Neural progenitor cell (in vitro differentiated cells): ENCODE measurements at regions not wholly inside any gene's neighbourhood (a gene's known extent, or its start where the extent isn't known, plus 50 kb on each side); places are given as distances from the start of the nearest gene placed in this dataset.

Experiments used
- DNase-seq: peaks from one replicate; pipeline ENCODE4 v3.0.0-alpha.2; 2016; ENCODE audit warnings: low spot score
- H2AFZ ChIP-seq: fragments of 200-600 bp; sonication (generic); replicated peaks from 2 replicates; pipeline ENCODE4 v1.6.1; 2016; ENCODE audit warnings: antibody characterized with exemption
- H3F3A ChIP-seq: fragments of 200-600 bp; sonication (generic); 2 replicates; pipeline ENCODE4 v1.6.1; 2016; ENCODE audit warnings: antibody characterized with exemption, low read depth
- H3K27ac ChIP-seq: fragments of 200-600 bp; sonication (generic); 2 replicates; pipeline ENCODE4 v1.5.1; 2016; ENCODE audit warnings: mild to moderate bottlenecking
- H3K27me3 ChIP-seq: fragments of 200-600 bp; sonication (generic); 2 replicates; pipeline ENCODE4 v1.6.1; 2016; ENCODE audit warnings: mild to moderate bottlenecking, moderate library complexity
- H3K36me3 ChIP-seq: fragments of 200-600 bp; sonication (generic); 2 replicates; pipeline ENCODE4 v1.5.1; 2016
- H3K4me1 ChIP-seq: fragments of 200-600 bp; sonication (generic); 2 replicates; pipeline ENCODE4 v1.6.1; 2016; ENCODE audit warnings: mixed run types
- H3K4me2 ChIP-seq: fragments of 200-600 bp; sonication (generic); 2 replicates; pipeline ENCODE4 v1.6.1; 2016
- H3K4me3 ChIP-seq: fragments of 200-600 bp; sonication (generic); 2 replicates; pipeline ENCODE4 v1.5.1; 2016
- H3K79me2 ChIP-seq: fragments of 200-600 bp; sonication (generic); 2 replicates; pipeline ENCODE4 v1.6.1; 2016; ENCODE audit warnings: low read depth
- H3K9ac ChIP-seq: fragments of 200-600 bp; sonication (generic); 2 replicates; pipeline ENCODE4 v1.6.1; 2016
- H3K9me3 ChIP-seq: fragments of 200-600 bp; sonication (generic); 2 replicates; pipeline ENCODE4 v1.5.1; 2016; ENCODE audit warnings: low read depth
- H4K20me1 ChIP-seq: fragments of 200-600 bp; sonication (generic); 2 replicates; pipeline ENCODE4 v1.6.1; 2016; ENCODE audit warnings: low read depth
- H3K27ac Mint-ChIP-seq: 3 replicates; pipeline ENCODE4 v1.8.0; 2021; ENCODE audit warnings: mixed read lengths
- H3K27me3 Mint-ChIP-seq: 2 replicates; pipeline ENCODE4 v1.8.0; 2022; ENCODE audit warnings: low read depth, mild to moderate bottlenecking, inconsistent platforms, moderate library complexity, mixed read lengths; ENCODE audit not compliant: insufficient read depth
- H3K36me3 Mint-ChIP-seq: 3 replicates; pipeline ENCODE4 v1.8.0; 2021; ENCODE audit warnings: mixed read lengths
- H3K4me1 Mint-ChIP-seq: 3 replicates; pipeline ENCODE4 v1.8.0; 2021; ENCODE audit warnings: mixed read lengths
- H3K4me3 Mint-ChIP-seq: 3 replicates; pipeline ENCODE4 v1.8.0; 2021; ENCODE audit warnings: mild to moderate bottlenecking, moderate library complexity, mixed read lengths
- H3K9me3 Mint-ChIP-seq: 3 replicates; pipeline ENCODE4 v1.8.0; 2020; ENCODE audit warnings: mixed read lengths
- EZH2 ChIP-seq: fragments of 200-600 bp; sonication (generic); IDR thresholded peaks from 2 replicates; pipeline ENCODE4 v1.6.1; 2017; ENCODE audit warnings: antibody characterized with exemption, mild to moderate bottlenecking, moderate library complexity
- EZH2phosphoT487 ChIP-seq: fragments of 200-600 bp; sonication (generic); IDR thresholded peaks from 2 replicates; pipeline ENCODE4 v1.6.1; 2017; ENCODE audit warnings: antibody characterized with exemption
- TF ChIP-seq, protein P1 (sequence below): fragments of 200-600 bp; sonication (generic); IDR thresholded peaks from 2 replicates; pipeline ENCODE4 v1.5.1; 2017; ENCODE audit warnings: antibody characterized with exemption, mild to moderate bottlenecking

GRCh38 chr6:48764286-48765044 lies 653.5 kb upstream of the PTCHD4 start:
- H3K4me1 Mint-ChIP-seq: peaks cover 8% of the 10 kb centered on the region
- DNase-seq: no peak
- no peaks in the 10 kb centered on the region for H3K9me3 ChIP-seq
- peak overlapping the region; percentile 28 for H3K4me2 ChIP-seq
- no peaks in the 10 kb centered on the region for H3K79me2 ChIP-seq
- H4K20me1 ChIP-seq: no peaks in the 10 kb centered on the region
- TF ChIP-seq EZH2phosphoT487 (no peak), EZH2 (no peak)
- TF ChIP-seq, protein P1, sequence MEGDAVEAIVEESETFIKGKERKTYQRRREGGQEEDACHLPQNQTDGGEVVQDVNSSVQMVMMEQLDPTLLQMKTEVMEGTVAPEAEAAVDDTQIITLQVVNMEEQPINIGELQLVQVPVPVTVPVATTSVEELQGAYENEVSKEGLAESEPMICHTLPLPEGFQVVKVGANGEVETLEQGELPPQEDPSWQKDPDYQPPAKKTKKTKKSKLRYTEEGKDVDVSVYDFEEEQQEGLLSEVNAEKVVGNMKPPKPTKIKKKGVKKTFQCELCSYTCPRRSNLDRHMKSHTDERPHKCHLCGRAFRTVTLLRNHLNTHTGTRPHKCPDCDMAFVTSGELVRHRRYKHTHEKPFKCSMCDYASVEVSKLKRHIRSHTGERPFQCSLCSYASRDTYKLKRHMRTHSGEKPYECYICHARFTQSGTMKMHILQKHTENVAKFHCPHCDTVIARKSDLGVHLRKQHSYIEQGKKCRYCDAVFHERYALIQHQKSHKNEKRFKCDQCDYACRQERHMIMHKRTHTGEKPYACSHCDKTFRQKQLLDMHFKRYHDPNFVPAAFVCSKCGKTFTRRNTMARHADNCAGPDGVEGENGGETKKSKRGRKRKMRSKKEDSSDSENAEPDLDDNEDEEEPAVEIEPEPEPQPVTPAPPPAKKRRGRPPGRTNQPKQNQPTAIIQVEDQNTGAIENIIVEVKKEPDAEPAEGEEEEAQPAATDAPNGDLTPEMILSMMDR: no peak
- H2AFZ ChIP-seq: peak overlapping the region; percentile 46
- no peak overlapping the region for H3K4me3 ChIP-seq
- no peaks in the 10 kb centered on the region for H3K9me3 Mint-ChIP-seq
- H3K4me1 ChIP-seq: peaks cover 6% of the 10 kb centered on the region
- H3K9ac ChIP-seq: no peak overlapping the region
- H3K4me3 Mint-ChIP-seq: no peak overlapping the region
- H3K36me3 Mint-ChIP-seq: no peaks in the 10 kb centered on the region
- no peaks in the 10 kb centered on the region for H3K36me3 ChIP-seq
- no peak overlapping the region for H3K27ac Mint-ChIP-seq
- no peak overlapping the region for H3K27ac ChIP-seq
- no peaks in the 10 kb centered on the region for H3K27me3 Mint-ChIP-seq
- no peaks in the 10 kb centered on the region for H3K27me3 ChIP-seq
- H3F3A ChIP-seq: no peaks in the 10 kb centered on the region

- no peak overlapping the region for H2AFZ ChIP-seq
- Mint-ChIP-seq H3K36me3 (no peaks in the 10 kb centered on the region), H3K27me3 (no peaks in the 10 kb centered on the region), H3K4me3 (no peak overlapping the region), H3K4me1 (no peaks in the 10 kb centered on the region), H3K27ac (no peak overlapping the region), H3K9me3 (no peaks in the 10 kb centered on the region)
- H4K20me1 ChIP-seq: no peaks in the 10 kb centered on the region
- H3K27me3 ChIP-seq: no peaks in the 10 kb centered on the region
- H3K4me1 ChIP-seq: no peaks in the 10 kb centered on the region
- no peaks in the 10 kb centered on the region for H3F3A ChIP-seq
- TF ChIP-seq EZH2phosphoT487 (no peak), EZH2 (no peak)
- TF ChIP-seq, protein P1: no peak
- H3K9ac ChIP-seq: no peak overlapping the region
- H3K4me2 ChIP-seq: no peak overlapping the region
- H3K36me3 ChIP-seq: no peaks in the 10 kb centered on the region
- H3K27ac ChIP-seq: no peak overlapping the region
- no peak for DNase-seq
- H3K9me3 ChIP-seq: no peaks in the 10 kb centered on the region
- H3K4me3 ChIP-seq: no peak overlapping the region
- no peaks in the 10 kb centered on the region for H3K79me2 ChIP-seq
These were observed 646.7 kb upstream of the PTCHD4 start for GRCh38 chr6:48757661-48758060.

DNA sequence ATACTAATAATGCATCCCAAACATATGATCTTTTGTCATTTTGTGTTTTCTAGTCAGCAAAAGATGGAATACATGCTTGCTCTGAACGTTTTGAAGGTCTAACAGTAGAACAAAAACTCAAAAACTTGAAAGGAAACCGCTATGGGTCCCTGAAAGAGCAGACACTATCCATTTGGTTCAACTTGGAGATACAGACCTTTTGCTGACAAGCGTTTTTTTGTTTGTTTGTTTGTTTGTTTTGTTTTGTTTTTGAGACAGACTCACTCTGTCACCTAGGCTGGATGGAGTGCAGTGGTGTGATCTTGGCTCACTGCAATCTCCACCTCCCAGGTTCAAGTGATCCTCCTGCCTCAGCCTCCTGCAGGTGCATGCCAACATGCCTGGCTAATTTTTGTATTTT lies 644.3 kb upstream of the PTCHD4 start:
- H3K27me3 ChIP-seq: no peaks in the 10 kb centered on the region
- no peaks in the 10 kb centered on the region for H3K9me3 ChIP-seq
- Mint-ChIP-seq H3K9me3 (no peaks in the 10 kb centered on the region), H3K27me3 (no peaks in the 10 kb centered on the region), H3K36me3 (no peaks in the 10 kb centered on the region), H3K4me3 (no peak overlapping the region), H3K27ac (no peak overlapping the region), H3K4me1 (no peaks in the 10 kb centered on the region)
- H3K36me3 ChIP-seq: no peaks in the 10 kb centered on the region
- H3K4me1 ChIP-seq: no peaks in the 10 kb centered on the region
- no peaks in the 10 kb centered on the region for H3K79me2 ChIP-seq
- no peak for TF ChIP-seq EZH2
- TF ChIP-seq, protein P1: no peak
- no peak for TF ChIP-seq EZH2phosphoT487
- H3K27ac ChIP-seq: no peak overlapping the region
- DNase-seq: no peak
- no peak overlapping the region for H2AFZ ChIP-seq
- no peak overlapping the region for H3K4me3 ChIP-seq
- H3K9ac ChIP-seq: no peak overlapping the region
- no peaks in the 10 kb centered on the region for H3F3A ChIP-seq
- H4K20me1 ChIP-seq: no peaks in the 10 kb centered on the region
- no peak overlapping the region for H3K4me2 ChIP-seq
